Activated CD4-positive, alpha-beta T cell treated with anti-CD3 and anti-CD28 coated beads, Interleukin-2, amount 50 U/mL, for 16 hours (primary cell): ENCODE measurements at regions not wholly inside any gene's neighbourhood (a gene's known extent, or its start where the extent isn't known, plus 50 kb on each side); places are given as distances from the start of the nearest gene placed in this dataset.

Experiments used
- DNase-seq: peaks from one replicate; pipeline ENCODE4 v3.0.0-alpha.2; 2020

- no peak for DNase-seq
Observed at GRCh38 chr7:46210467-46210866, 289.4 kb upstream of the IGFBP3 start.

GRCh38 chr7:46209611-46210388 is 288.7 kb upstream of the IGFBP3 start:
- DNase-seq, result no peak

GRCh38 chr7:46208635-46209525 is 287.8 kb upstream of the IGFBP3 start:
- no peak for DNase-seq

GRCh38 chr7:46207931-46208634 is 287.0 kb upstream of the IGFBP3 start:
- DNase-seq, result no peak

- no peak for DNase-seq
Observed at GRCh38 chr7:46206476-46207060, 285.5 kb upstream of the IGFBP3 start.

- DNase-seq, result no peak
Observed at GRCh38 chr7:46205478-46205877, 284.4 kb upstream of the IGFBP3 start.

- DNase-seq, result no peak
Observed at GRCh38 chr7:46203926-46204325, 282.9 kb upstream of the IGFBP3 start.

GRCh38 chr7:46202379-46202778 is 281.3 kb upstream of the IGFBP3 start:
- DNase-seq, result no peak

GRCh38 chr7:46201961-46202360 is 280.9 kb upstream of the IGFBP3 start:
- DNase-seq, result no peak

- DNase-seq, result no peak
Observed at GRCh38 chr7:46198701-46199100, 277.6 kb upstream of the IGFBP3 start.

GRCh38 chr7:46197785-46198540 is 276.9 kb upstream of the IGFBP3 start:
- no peak for DNase-seq

- DNase-seq, result no peak
Observed at GRCh38 chr7:46195934-46196333, 274.9 kb upstream of the IGFBP3 start.

GRCh38 chr7:46192271-46192670 is 271.2 kb upstream of the IGFBP3 start:
- no peak for DNase-seq

- DNase-seq, result no peak
Observed at GRCh38 chr7:46191776-46192175, 270.7 kb upstream of the IGFBP3 start.

- DNase-seq, result no peak
Observed at GRCh38 chr7:46191296-46191695, 270.2 kb upstream of the IGFBP3 start.

GRCh38 chr7:46189255-46189790 is 268.3 kb upstream of the IGFBP3 start:
- no peak for DNase-seq

- no peak for DNase-seq
Observed at GRCh38 chr7:46186131-46186530, 265.1 kb upstream of the IGFBP3 start.

GRCh38 chr7:46179061-46179610 is 258.1 kb upstream of the IGFBP3 start:
- DNase-seq, result no peak

- DNase-seq, result no peak
Observed at GRCh38 chr7:46178661-46179060, 257.6 kb upstream of the IGFBP3 start.

GRCh38 chr7:46177821-46178220 is 256.7 kb upstream of the IGFBP3 start:
- no peak for DNase-seq

- no peak for DNase-seq
Observed at GRCh38 chr7:46175221-46175620, 254.1 kb upstream of the IGFBP3 start.

GRCh38 chr7:46174196-46174580 is 253.1 kb upstream of the IGFBP3 start:
- no peak for DNase-seq
